ENCODE measurements at regions not wholly inside any gene's neighbourhood (a gene's known extent, or its start where the extent isn't known, plus 50 kb on each side); places are given as distances from the start of the nearest gene placed in this dataset.

GRCh38 chr16:64019339-64019738 is 1102.5 kb downstream of the CDH11 start:
- Histone ChIP-seq H3K4me3 (no peak overlapping the region), H3K27me3 (no peaks in the 10 kb centered on the region), H3K9me3 (no peaks in the 10 kb centered on the region), H3K36me3 (no peaks in the 10 kb centered on the region), H3K4me1 (no peaks in the 10 kb centered on the region), H3K27ac (no peak overlapping the region)
- DNase-seq, result no peak
- TF ChIP-seq POLR2A (IDR thresholded peaks at IDR 0.05) (no peak), CTCF (IDR thresholded peaks at IDR 0.05) (no peak)

DNA sequence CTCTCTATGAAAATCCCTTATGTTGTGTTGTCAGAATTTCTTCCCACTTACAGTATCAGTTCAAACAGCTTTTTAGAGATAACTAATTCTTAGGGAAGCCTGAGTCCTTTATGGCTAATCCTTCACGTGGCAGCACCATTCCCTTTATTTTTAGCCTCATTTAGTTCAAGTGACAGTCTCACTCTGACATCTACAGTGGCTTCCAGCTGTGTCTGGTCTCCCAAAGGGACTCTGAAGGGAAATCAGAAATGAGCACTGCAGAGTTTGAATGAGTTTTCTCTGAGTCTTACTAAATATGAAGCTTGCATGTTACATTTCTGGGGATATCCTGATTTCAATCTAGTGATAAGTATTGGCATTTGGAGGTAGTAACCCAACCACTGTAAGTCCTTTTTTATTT is 1104.1 kb downstream of the CDH11 start:
- TF ChIP-seq POLR2A (IDR thresholded peaks at IDR 0.05) (no peak), CTCF (IDR thresholded peaks at IDR 0.05) (no peak)

DNA sequence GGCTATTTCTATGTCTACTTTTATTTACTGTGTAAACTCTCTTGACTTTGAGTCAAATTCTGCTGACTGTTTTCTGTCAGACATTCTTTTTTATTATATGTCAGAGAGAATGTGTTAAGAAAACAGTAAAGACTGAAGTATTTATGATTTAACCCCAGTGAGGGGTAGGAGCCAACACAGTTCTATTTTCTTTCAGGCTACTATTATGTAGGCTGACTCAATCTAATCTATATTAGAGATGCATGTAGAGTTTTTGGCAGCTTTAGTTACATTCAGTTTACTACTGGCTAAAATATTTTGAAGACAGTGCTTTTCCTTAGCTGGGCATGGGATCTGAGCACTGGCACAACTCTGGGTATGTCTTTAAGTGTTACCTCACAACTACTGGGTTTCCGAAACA is 1108.0 kb downstream of the CDH11 start:
- Histone ChIP-seq H3K4me1 (no peaks in the 10 kb centered on the region), H3K27ac (no peak overlapping the region), H3K9me3 (no peaks in the 10 kb centered on the region), H3K4me3 (no peak overlapping the region), H3K27me3 (no peaks in the 10 kb centered on the region), H3K36me3 (no peaks in the 10 kb centered on the region)
- no peak for DNase-seq
- TF ChIP-seq POLR2A (IDR thresholded peaks at IDR 0.05) (no peak), CTCF (IDR thresholded peaks at IDR 0.05) (no peak)

More for the DNA sequence above, 1104.1 kb downstream of the CDH11 start:
- no peaks in the 10 kb centered on the region for H3K4me1 ChIP-seq
- H3K27me3 ChIP-seq, result no peaks in the 10 kb centered on the region
- no peaks in the 10 kb centered on the region for H3K9me3 ChIP-seq
- no peak overlapping the region for H3K4me3 ChIP-seq
- H3K27ac ChIP-seq, result no peak overlapping the region
- H3K36me3 ChIP-seq, result no peaks in the 10 kb centered on the region
- no peak for DNase-seq

- Histone ChIP-seq H3K27ac (no peak overlapping the region), H3K4me1 (no peaks in the 10 kb centered on the region), H3K36me3 (no peaks in the 10 kb centered on the region), H3K27me3 (no peaks in the 10 kb centered on the region), H3K4me3 (no peak overlapping the region), H3K9me3 (no peaks in the 10 kb centered on the region)
- no peak for TF ChIP-seq CTCF (IDR thresholded peaks at IDR 0.05)
- no peak for TF ChIP-seq POLR2A (IDR thresholded peaks at IDR 0.05)
- DNase-seq, result no peak
Measured at GRCh38 chr16:64012166-64012565, 1109.7 kb downstream of the CDH11 start.

DNA sequence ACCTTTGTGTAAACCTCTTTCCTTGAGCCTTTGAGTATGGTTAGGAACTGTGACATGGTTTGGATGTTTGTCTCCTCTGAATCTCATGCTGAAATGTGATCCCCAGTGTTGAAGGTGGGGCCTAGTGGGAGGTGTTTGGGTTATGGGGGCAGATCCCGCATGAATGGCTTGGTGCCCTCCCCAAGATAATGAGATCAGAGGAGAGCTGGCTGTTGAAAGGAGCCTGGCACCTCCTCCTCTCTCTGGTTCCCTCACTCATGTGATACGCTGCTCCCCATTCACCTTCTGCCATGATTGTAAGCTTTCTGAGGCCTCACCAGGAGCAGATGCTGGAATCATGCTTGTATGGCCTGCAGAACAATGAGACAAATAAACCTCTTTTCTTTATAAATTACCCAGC is 1110.2 kb downstream of the CDH11 start:
- no peak for DNase-seq
- H3K4me3 ChIP-seq, result no peak overlapping the region
- no peaks in the 10 kb centered on the region for H3K36me3 ChIP-seq
- no peaks in the 10 kb centered on the region for H3K27me3 ChIP-seq
- no peaks in the 10 kb centered on the region for H3K9me3 ChIP-seq
- no peaks in the 10 kb centered on the region for H3K4me1 ChIP-seq
- no peak overlapping the region for H3K27ac ChIP-seq
- TF ChIP-seq CTCF (IDR thresholded peaks at IDR 0.05), result no peak
- no peak for TF ChIP-seq POLR2A (IDR thresholded peaks at IDR 0.05)

DNA sequence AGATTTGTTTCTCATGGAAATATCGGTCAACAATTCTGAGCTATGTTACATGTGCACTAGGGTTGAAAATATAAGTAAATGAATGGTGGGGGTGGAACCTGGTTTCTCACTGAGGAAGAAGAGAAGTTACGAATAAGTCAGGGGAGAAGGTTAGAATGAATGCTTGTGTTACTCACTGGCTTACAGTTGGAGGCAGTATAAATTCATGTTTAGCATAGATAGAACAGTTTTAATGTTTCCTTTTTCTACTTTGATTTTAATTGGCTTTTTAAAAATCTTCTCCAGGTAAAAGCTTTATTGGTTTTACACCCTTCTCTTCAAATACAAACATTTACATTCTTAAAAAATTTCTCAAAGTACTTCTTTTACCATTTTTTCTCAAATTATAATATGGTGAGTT is 1113.7 kb downstream of the CDH11 start:
- H3K4me1 ChIP-seq, result no peaks in the 10 kb centered on the region
- no peak overlapping the region for H3K27ac ChIP-seq
- H3K9me3 ChIP-seq, result no peaks in the 10 kb centered on the region
- TF ChIP-seq POLR2A (IDR thresholded peaks at IDR 0.05) (no peak), CTCF (IDR thresholded peaks at IDR 0.05) (no peak)
- H3K36me3 ChIP-seq, result no peaks in the 10 kb centered on the region
- no peak overlapping the region for H3K4me3 ChIP-seq
- no peaks in the 10 kb centered on the region for H3K27me3 ChIP-seq
- DNase-seq, result no peak
